Kidney epithelial cell (primary cell): ENCODE measurements at regions not wholly inside any gene's neighbourhood (a gene's known extent, or its start where the extent isn't known, plus 50 kb on each side); places are given as distances from the start of the nearest gene placed in this dataset.

Experiments used
- DNase-seq: peaks from one replicate; pipeline ENCODE4 v3.0.0-alpha.2; 2010; ENCODE audit warnings: low read depth
- H3K27me3 ChIP-seq: 2 replicates; pipeline ENCODE4 v1.6.0; 2011; ENCODE audit warnings: low read length; ENCODE audit not compliant: control insufficient read depth, insufficient read depth
- H3K36me3 ChIP-seq: 2 replicates; pipeline ENCODE4 v1.5.1; 2011; ENCODE audit warnings: low read length; ENCODE audit not compliant: control insufficient read depth, insufficient read depth
- H3K4me3 ChIP-seq: 2 replicates; pipeline ENCODE4 v1.5.1; 2011; ENCODE audit warnings: low read depth, mild to moderate bottlenecking, control low read depth, low read length
- TF ChIP-seq, protein P1 (sequence below): IDR thresholded peaks from 2 replicates; pipeline ENCODE4 v1.5.1; 2011; ENCODE audit warnings: mild to moderate bottlenecking, moderate library complexity, low read length, control low read depth, inconsistent platforms; ENCODE audit not compliant: insufficient read depth, poor library complexity, severe bottlenecking

DNA sequence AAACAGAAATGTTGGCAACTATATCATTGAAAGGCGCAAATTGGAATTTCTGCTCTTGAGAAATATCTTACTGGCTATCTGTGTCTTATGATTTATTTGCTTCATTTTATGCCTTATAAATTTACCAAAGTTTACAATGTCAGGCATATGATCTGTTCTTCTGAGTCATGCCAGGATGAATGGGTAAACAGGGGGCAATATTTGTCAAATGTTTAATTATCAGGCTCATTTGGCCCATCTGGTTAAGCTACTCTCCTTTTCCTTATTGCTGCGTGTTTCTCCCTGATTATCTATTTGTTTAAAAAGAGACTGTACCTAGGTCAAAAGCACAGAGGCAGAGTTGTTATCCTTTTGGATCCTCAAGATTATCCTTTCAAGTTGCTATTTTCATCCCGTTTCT, 903.8 kb upstream of the PCDH10 start:
- Histone ChIP-seq H3K27me3 (no peaks in the 10 kb centered on the region), H3K4me3 (no peak overlapping the region), H3K36me3 (no peaks in the 10 kb centered on the region)
- TF ChIP-seq, protein P1, sequence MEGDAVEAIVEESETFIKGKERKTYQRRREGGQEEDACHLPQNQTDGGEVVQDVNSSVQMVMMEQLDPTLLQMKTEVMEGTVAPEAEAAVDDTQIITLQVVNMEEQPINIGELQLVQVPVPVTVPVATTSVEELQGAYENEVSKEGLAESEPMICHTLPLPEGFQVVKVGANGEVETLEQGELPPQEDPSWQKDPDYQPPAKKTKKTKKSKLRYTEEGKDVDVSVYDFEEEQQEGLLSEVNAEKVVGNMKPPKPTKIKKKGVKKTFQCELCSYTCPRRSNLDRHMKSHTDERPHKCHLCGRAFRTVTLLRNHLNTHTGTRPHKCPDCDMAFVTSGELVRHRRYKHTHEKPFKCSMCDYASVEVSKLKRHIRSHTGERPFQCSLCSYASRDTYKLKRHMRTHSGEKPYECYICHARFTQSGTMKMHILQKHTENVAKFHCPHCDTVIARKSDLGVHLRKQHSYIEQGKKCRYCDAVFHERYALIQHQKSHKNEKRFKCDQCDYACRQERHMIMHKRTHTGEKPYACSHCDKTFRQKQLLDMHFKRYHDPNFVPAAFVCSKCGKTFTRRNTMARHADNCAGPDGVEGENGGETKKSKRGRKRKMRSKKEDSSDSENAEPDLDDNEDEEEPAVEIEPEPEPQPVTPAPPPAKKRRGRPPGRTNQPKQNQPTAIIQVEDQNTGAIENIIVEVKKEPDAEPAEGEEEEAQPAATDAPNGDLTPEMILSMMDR, result no peak
- DNase-seq, result no peak

DNA sequence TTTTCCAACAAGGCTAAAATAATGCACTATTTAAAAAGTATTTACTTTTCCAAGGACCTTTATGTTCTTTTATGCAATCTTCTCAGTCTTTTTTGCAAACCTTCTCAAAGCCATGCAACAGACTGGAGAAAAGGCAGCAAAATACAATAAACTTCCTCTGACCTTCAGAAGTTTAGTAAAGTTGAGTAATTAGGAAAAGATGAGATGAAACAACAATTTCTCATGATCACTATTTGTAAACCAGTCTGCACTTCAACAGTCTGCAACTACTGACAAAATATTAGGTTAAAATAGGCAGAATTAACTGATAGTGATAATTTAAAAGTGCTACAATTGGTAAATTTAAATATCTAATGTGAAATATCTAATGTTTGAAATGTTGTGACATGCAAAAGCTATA, 884.9 kb upstream of the PCDH10 start:
- H3K36me3 ChIP-seq, result no peaks in the 10 kb centered on the region
- no peak for DNase-seq
- TF ChIP-seq, protein P1, result no peak

DNA sequence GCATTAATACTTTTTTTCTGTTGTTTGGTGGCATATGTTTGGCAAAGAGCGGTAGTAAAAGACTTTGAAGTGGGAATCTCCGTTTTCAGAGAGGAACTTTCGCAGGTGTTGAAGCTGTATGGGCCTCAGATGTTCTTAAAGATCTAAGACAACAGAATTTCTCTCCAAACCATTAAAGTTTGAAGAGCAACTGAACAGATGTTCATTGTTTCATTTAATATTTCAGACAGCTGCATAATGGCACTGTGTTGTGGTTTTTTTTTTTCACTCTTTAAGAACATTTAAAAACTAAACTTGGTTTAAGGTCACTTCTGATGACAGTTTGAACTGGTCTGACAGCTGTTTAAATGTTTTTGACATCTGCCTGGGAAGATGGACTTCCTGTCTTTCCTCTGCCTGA, 882.7 kb upstream of the PCDH10 start:
- H3K27me3 ChIP-seq, result no peaks in the 10 kb centered on the region
- TF ChIP-seq, protein P1, result no peak
- no peaks in the 10 kb centered on the region for H3K36me3 ChIP-seq
- DNase-seq, result no peak
- no peak overlapping the region for H3K4me3 ChIP-seq

More for the DNA sequence above, 884.9 kb upstream of the PCDH10 start:
- no peak overlapping the region for H3K4me3 ChIP-seq
- no peaks in the 10 kb centered on the region for H3K27me3 ChIP-seq

DNA sequence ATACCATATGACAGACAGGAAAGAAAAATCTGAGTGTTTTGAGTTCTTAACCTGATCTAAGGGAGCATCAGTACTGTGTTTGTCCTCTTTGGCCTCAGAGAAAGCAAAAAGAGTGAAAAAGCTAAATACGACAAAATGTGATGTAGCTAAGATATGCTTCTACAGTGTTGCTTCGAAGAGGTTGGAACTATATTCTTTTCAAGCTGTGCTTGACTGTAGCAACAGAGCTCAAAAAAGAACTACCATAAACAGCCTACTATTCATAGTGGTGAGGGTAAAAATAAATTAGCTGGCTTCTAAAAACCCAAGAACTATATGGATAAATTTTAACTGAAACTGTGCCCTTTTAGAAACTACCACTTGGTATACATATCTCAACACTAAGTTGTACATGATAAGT, 881.8 kb upstream of the PCDH10 start:
- no peak for DNase-seq
- Histone ChIP-seq H3K27me3 (no peaks in the 10 kb centered on the region), H3K36me3 (no peaks in the 10 kb centered on the region), H3K4me3 (no peak overlapping the region)
- TF ChIP-seq, protein P1, result no peak

DNA sequence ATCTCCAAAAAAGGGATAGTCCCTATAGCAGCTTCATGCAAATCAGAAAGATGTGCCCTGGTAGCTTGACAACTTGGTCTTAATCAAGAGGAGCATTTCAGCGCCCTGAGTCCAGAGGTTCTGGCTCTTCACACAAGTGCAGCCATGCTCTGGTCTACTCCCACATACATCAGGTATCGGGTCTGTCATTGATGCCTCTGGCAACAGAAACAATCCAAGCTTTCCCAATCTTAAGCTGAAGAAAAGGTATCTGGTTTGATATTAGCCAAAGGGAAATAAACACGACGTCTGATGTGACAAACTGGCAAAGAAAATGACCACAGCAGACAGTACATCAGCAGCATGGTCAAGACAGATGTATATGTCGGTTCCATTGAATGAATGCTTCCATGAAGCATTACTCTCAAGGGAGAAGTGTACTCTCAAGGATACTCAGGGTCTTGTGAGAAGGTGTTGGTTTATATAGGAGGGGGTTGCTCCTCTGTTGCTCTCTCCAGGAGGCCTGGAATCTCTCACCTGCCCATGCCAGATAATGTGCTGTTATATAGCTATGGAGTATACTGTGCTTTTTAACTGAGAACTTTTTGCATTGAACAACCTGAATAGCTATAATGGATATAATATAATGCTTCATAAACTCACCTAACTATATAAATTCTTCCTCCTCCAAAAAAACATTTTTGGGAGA, 879.6 kb upstream of the PCDH10 start:
- Histone ChIP-seq H3K4me3 (no peak overlapping the region), H3K27me3 (no peaks in the 10 kb centered on the region), H3K36me3 (no peaks in the 10 kb centered on the region)
- DNase-seq, result no peak
- TF ChIP-seq, protein P1, result no peak

DNA sequence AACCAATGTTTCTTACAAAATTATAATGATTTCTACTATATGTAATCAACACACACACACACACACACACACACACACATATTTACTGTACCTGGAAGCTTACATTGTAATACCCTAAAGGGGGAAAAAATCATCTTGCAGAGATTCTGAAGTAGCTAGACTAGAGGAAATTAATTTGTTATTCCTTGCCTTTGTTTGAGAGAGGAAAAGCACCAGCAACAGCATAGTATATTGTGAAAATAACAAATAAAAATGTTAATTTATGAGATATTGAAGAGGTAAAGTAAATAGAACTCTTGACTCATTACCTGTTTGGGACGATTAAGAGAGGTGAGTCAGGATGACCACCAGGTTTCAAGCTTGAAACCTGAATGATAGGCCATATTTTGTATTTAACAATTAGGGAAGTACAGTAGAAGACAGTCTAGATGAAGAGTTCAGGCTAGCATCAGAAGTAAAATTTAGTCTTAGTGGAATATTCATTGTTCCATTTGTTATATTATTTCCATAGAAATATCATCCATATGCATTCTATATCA, 873.4 kb upstream of the PCDH10 start:
- H3K27me3 ChIP-seq, result no peaks in the 10 kb centered on the region
- no peaks in the 10 kb centered on the region for H3K36me3 ChIP-seq
- TF ChIP-seq, protein P1, result no peak
- DNase-seq, result no peak
- no peak overlapping the region for H3K4me3 ChIP-seq
